ENCODE measurements at regions not wholly inside any gene's neighbourhood (a gene's known extent, or its start where the extent isn't known, plus 50 kb on each side); places are given as distances from the start of the nearest gene placed in this dataset.
"Not testable (repeated sequence)": the region's sequence is repeated elsewhere in the genome, so short reads cannot be mapped to it uniquely, and the experiment has no call there.

DNA sequence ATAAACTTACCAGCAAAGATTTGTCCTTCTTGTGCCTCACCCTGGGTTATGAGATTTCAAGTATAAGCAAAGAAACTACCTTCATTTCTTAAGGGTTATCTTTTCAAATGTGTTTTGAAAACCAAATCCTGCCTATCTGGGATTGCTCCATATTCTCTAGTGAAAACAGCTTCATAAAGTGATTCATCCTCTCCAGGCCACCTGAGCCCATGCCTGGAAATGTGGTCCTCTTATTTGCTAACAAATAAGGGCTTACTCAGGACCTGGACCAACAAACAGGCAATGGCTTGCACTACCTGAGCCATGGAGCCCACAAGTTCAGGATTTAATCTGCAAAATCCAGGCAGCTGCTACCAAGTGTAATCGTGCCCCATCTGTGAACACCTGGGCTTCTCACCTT lies 234.4 kb upstream of the RBBP8 start:
- DNase-seq (ENCODE audit: low read depth in 1 of 2, low spot score in 1 of 2), result no peak

DNA sequence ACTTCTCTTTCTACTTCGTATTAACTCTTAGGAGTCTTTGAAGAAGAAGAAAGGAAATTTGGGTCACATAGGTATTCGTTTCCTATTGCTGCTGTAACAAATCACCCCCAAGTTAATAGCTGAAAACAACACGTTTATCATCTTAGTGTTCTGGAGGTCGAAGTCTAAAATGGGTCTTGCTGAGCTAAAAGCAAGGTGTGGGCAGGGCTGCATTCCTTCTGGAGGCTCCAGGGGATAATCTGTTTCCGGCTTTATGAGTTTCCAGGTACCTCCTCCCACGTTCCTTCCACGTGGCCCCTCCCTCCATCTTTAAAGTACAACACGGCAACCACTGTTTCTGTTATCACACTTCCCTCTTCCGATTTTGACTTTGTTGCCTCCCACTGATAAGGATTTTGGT lies 233.5 kb upstream of the RBBP8 start:
- no peak for DNase-seq (ENCODE audit: low read depth in 1 of 2, low spot score in 1 of 2)

DNA sequence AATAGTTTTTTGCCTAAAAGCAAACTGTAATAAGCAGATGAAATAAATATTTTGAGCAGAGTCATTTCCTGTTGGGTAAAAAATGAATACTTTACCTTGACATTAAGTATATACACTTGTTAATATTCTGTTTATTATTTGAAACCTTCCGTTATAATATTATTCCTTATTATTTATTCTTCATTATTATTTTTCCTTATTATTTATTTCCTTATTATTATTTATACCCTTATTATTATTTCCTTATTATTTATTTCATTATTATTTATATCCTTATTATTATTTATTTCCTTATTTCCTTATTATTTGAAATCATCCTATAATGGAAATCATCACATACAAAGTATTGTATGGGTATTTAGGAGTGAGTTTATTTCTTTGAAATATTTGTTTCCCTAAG lies 232.2 kb upstream of the RBBP8 start:
- DNase-seq (ENCODE audit: low read depth in 1 of 2, low spot score in 1 of 2), result no peak

DNA sequence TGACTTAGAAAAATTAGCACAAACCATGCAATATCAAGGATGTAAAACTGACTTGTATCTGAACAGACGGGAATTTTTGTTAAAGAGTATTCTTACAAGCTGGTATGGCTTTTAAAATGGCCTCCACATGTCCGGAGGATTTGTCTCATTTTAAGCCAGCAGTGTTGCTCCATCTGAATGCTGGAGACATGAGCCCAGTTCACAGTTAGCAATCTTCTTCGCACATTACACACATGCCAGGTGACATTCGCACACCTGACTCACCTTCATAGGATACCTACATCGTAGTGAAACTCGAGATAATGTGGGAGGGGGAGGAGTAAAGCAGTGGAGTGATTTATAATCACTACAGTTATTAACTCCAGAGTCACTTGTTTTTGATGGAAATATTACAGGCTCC lies 231.8 kb upstream of the RBBP8 start:
- no peak for DNase-seq (ENCODE audit: low read depth in 1 of 2, low spot score in 1 of 2)

DNA sequence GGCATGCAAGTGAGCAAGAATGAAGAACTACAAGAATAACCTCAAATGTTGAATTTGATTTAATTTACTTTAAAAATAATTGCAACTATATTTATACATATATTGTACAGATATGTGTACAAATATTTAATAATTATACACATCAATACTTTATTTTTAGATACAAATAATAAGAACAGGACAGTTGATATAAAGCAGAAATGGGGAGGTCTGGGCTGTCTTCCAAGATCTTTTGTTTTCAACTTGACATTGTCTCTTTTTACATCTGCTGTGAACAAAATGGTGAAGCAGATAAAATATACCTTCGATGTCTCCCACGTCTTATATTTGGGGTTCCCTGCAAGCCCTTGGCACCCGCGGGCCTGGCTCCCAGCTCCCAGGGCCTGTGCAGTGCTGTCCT lies 231.3 kb upstream of the RBBP8 start:
- DNase-seq (ENCODE audit: low read depth in 1 of 2, low spot score in 1 of 2), result no peak

DNA sequence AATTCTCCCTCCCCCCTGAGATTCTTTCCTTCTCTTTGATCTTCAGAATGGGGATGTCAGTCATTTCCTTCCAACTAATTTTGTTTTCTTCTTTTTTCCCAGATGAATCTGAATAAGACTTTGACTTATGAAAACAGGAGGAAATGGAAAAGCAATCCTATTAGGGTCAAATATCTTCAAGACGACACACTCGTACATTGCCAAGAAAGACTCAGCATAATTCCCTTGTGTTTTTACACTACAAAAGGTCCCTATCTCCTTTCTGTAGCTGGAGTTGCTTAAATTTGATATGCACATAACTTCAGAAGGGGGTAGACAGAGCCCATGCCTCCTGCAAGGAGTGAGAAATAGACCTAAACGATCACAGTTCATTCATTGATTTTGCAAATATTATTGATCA lies 230.3 kb upstream of the RBBP8 start:
- DNase-seq (ENCODE audit: low read depth in 1 of 2, low spot score in 1 of 2), result no peak

DNA sequence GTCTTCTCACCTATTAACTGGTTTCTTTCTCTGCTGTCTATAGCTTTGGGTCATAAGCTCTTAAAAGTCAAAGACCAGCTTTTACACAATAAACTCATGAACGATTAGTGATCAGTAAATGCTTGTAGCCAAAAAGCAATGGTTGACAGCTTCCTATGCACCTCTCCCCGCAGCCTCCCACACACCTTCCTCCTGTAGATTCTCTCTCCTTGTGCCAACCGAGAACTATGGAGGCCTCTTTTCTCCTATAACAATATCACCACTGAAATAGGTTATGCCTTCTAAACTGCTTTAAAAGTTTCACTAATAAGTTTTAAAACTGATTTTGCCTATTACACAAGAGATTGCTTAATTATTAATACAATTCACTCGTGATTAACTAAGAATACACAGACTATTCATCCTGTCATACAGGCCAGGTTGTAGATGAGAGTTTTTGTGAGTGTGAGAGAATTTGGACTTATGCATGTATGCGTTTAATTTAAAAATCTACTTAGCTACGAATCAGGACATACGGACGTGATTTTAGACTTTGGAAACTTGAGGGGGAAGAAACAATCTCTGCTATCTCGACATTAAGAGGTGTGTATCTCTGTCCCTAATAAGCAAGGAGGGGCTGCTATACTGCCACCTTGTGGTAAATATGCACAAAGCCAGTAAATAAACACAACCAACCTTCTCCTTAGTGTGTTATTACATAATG lies 229.1 kb upstream of the RBBP8 start:
- no peak for DNase-seq (ENCODE audit: low read depth in 1 of 2, low spot score in 1 of 2)

DNA sequence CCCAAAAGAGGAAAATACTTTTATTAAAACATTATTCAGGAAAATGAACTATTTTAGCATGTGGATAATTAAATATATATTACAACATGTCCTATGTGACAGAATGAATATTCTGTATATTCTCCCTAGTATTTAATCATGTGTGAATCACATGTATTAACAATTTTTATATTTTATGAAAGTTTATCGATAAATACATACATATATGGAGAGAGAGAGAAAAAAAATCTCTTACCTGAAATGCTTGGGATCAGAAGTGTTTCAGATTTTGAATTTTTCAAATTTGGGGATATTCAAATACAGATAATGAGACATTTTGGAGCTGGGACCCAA lies 228.6 kb upstream of the RBBP8 start:
- DNase-seq (ENCODE audit: low read depth in 1 of 2, low spot score in 1 of 2), result no peak

DNA sequence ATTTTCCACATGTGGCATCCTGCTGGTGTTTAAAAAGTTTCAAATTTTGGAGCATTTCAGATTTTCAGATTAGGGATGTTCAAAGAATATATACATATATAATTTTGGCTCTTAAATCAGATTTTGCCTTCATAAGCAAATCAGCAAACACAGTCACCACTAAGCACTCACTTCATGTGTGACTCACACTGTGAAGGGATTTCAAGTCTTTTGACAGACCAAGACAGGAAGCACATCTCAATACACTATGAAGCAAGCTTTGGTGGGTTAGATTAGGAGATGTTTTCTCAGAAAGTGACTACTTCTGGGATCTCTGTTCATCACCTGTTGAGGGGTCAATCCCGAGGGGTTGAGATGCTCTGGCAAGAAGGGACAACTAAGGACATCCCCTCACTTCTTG lies 227.8 kb upstream of the RBBP8 start:
- DNase-seq (ENCODE audit: low read depth in 1 of 2, low spot score in 1 of 2), result no peak

DNA sequence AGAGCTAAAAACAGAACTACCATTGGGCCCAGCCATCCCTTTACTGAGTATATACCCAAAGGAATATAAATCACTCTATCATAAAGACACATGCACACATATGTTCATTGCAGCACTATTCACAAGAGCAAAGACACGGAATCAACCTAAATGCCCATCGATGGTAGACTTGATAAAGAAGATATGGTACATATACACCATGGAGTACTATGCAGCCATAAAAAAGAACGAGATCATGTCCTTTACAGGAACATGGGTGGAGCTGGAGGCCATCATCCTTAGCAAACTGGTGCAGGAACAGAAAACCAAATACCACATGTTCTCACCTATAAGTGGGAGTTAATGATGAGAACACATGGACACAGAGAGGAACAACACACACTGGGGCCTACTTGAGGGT lies 227.1 kb upstream of the RBBP8 start:
- DNase-seq (ENCODE audit: low read depth in 1 of 2, low spot score in 1 of 2), result not testable (repeated sequence)

DNA sequence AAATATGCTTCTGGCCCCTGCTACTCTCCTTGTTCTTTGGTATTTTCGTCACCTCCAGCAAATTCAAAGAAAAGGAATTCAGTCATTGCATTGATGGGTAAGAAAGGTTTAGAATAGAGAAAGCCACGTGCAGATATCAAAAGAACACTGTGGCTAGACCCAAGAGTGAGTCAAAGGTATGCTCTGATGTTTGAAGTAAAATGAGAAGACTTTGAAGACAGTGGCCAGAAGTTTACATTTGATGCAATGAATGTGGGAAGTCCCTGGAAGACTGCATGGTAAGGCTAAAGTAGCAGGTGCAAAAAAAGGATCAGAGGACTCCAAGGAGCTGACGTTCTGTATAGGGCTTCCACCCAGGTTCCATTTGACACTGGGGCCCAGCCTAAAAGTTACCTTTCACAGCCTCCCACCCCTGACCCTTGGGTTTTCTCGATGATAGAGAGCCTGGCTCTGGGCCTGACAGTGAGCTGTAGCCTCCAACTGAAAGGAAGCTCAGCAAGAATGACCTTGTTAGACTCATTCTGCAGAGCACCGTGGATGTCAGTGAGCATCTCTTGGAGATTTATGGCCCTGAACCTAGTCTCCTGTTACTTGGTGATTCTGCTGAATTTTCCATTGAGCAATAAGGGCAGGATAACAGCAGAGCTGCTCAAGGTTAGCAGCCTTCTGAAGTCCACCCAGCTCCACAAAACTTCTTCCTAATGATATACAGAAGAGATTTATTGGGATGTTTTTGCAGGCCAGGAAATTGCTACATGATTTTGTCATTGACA lies 223.7 kb upstream of the RBBP8 start:
- no peak for DNase-seq (ENCODE audit: low read depth in 1 of 2, low spot score in 1 of 2)

DNA sequence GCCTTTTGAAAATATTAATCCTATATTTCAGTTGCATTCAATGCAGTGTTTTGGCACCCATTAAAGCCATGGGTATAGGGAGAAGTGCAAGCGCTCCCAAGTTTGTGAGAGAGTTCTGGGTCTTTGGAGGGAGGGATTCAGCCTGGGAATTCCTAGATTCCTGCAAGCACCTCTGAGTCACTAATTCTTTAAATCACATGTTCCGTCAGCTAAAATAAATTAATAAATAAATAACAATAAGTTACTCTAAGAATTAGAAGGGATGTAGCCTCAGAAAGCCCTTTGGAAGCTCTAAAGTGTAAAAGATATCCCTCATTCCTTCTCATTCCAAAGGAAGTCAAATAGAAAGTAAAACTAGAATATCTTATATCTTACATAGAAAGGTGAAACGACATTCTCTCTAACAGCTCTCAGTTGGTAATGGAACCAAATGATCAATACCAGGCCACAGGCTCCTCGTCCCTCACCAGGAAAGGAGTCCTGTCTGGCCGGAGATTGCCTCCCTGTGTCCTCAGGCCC lies 222.4 kb upstream of the RBBP8 start:
- no peak for DNase-seq (ENCODE audit: low read depth in 1 of 2, low spot score in 1 of 2)

DNA sequence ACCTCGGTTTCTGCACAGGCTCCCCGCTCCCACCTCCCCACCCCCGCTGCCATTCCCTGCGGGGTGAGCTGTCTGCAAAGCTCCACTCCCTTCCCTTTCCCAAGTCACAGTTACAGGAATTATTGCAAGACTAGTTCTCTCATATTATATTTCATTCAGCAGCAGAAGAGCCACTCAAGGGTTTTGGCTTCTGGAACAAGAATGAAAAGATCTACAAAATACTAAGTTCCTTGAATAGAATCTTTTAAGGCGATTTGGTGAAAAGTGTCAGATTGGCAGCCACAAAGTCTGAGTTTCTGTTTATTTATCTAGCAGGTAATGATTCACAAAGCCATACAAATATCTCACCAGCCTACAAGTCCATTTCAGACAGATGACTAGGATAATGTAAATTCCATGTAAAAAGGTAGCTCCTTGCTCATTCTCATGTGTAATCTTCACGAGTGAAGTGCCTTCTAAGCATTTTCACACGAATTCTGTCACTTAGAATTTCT lies 221.9 kb upstream of the RBBP8 start:
- no peak for DNase-seq (ENCODE audit: low read depth in 1 of 2, low spot score in 1 of 2)

DNA sequence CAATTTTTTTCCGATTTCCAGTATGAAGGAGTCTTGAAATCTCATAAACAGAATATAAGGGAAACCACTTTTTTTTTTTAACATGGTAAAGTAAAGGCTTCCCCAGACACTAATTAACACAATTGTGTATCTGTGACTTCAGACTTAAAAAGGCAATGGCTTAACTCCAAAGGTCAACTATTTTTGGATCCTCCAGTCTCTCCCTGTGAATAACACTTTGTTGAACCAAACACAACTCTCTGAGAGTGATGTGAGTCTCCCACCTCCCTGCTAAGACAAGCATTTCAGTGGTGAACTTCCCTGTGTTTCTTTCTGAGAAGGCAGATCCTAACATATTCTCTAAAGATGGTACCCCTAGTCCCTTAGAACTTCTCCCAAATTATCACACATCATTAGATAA lies 219.6 kb upstream of the RBBP8 start:
- no peak for DNase-seq (ENCODE audit: low read depth in 1 of 2, low spot score in 1 of 2)

DNA sequence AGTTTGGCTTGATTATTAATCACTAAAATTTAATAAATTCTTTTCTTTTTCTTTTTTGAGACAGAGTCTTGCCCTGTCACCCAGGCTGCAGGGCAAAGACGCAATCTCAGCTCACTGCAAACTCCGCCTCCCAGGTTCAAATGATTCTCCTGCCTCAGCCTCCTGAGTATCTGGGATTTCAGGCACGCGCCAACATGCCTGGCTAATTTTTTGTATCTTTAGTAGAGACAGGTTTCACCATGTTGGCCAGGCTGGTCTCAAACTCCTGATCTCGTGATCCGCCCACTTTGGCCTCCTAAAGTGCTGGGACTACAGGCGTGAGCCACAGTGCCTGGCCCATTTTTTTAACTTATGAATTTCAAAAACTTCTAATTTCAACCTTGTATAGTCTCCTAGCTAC lies 215.6 kb upstream of the RBBP8 start:
- DNase-seq (ENCODE audit: low read depth in 1 of 2, low spot score in 1 of 2), result not testable (repeated sequence)

DNA sequence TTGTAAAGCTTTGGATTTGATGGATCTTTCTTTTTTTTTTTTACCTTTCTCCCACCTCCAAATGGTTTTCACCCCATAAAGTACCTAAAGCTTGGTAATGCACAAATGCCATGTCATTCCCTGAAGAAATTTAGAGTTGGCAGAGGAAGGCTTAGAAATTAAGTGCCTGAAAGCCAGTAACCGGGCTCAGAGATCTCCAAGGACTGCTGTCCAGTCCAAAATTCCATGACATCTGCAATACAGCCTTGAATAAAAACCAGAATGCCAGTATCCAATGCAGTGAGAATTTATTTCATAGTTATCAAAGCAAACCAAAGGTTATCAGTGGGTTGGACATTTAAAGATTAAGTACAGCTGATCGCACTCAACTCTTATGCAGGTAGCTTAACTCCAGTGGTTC lies 209.9 kb upstream of the RBBP8 start:
- DNase-seq (ENCODE audit: low read depth in 1 of 2, low spot score in 1 of 2), result no peak

DNA sequence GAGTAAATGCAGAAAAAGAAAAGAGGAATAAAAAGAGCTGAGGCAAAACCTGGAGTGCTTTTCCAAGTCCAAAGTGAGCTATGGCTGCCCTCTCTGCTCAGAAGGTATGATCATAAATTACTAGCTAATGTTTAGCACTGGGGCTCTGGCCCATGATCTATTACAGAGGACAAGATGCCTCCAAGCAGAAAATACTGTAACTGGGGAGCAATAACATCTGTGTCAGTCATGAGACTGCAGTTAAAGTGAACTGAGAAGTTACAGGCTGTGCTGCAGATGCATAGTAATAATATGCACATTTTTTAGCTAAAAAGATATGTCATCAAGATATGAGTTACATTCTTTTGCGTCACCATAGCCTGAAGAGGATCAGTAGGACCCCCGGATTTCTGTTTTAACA lies 209.4 kb upstream of the RBBP8 start:
- DNase-seq (ENCODE audit: low read depth in 1 of 2, low spot score in 1 of 2), result no peak

DNA sequence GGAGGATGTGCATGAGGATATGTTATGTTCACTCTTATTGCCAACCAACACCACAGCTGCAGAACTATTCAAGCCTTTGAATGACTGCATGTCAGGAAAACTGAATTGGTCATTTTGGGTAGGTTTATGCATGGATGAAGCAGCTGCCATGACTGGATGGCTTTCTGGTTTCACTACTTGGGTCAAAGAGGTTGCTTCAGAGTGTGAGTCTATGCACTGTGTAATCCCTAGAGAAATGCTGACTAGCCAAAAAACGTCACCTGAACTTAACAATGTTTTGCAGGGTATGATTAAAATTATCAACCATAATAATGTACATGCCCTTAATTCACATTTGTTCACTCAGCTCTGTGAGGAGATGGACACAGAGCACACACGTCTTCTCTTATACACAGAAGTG lies 206.7 kb upstream of the RBBP8 start:
- no peak for DNase-seq (ENCODE audit: low read depth in 1 of 2, low spot score in 1 of 2)

DNA sequence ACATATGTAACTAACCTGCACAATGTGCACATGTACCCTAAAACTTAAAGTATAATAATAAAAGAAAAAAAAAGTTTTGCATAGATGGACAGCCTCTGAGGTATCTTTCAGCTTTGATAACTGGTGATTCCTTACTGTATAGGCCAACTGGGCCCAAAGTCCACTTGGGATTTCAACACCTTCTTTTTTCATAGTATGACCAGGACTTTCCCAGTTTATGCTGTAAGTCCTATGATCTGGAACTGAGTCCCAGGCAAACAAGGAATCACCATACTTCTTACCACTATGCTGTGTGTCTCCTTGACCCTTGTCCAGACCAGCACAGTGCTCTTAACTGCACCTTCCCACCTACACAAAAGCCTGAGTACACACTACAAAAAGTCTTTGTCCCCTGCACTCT lies 205.1 kb upstream of the RBBP8 start:
- no peak for DNase-seq (ENCODE audit: low read depth in 1 of 2, low spot score in 1 of 2)

DNA sequence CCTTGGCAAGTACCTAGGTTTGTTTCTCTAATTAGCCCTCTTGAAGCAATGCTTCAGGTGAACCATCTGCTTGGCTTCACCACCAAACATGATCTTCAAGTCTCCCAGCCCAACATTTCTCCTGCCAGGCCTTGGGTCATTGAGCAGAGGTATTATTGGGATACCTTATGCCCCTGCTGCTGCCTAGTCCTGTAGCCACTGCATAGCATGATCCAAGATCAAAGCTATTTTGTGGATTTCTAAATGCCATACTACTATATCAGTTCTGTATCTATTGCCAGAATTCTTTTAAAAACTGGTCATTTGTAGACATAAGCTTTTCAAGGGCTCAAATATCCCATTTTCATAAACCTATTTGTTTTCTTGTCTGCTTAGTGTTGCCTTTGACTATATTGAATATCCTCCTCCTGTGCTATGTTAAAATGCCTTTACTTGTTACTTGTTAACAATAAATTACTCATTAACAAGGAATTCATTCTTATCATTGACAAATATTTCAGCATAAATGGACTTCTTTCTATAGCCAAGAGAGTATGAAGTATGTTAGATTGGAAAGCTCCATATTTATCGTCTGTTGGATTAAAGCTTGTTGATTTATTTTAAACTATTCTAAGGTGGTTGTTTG lies 204.5 kb upstream of the RBBP8 start:
- no peak for DNase-seq (ENCODE audit: low read depth in 1 of 2, low spot score in 1 of 2)

DNA sequence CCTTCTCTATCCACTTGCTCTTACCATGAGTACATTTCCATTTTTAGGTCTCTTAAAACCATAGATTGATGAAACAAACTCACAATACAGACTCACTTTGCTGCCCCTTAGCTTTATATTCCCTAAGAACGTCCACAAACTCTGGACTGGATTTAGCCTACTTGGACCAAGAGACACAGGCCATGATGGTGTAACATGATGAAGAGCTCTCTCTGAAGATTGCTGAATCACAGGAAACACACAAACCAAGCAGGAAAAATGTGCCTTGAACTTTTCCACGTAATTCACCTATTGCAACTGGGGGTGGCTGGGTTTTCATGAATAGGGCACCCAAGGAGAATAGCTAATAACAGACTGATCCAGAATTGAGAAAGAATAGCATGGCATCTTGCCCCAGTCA lies 201.7 kb upstream of the RBBP8 start:
- DNase-seq (ENCODE audit: low read depth in 1 of 2, low spot score in 1 of 2), result no peak

DNA sequence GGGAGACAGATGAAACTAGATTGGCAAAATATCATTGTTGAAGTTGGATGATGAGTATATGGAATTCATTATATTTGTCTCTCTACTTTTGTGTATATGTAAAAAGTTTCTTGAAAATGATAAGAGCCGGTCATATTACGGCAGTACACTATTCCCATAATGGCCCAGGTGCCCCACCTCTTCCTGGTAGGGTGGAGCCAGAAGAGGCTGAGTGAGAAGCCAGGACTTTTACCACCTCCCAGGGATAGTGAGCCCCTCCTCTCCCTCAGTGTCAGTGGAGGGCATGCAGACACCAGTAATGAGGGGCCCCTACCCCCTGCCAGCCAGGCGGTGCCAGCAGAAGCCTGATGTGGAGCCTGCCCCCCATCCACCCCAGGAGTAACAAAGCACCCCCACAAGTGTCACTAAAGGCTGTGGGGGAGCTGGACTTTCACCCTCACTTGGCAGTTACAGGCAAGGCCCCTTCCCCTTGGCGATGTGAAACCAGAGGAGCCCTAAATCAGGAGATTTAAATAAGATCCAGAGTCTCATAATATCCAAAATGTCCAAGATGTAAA lies 198.9 kb upstream of the RBBP8 start:
- no peak for DNase-seq (ENCODE audit: low read depth in 1 of 2, low spot score in 1 of 2)

Measured in activated CD4-positive, alpha-beta T cell treated with anti-CD3 and anti-CD28 coated beads, Interleukin-2, amount 50 U/mL, for 24 hours (primary cell).